GM21825 (cell line): ENCODE measurements at regions not wholly inside any gene's neighbourhood (a gene's known extent, or its start where the extent isn't known, plus 50 kb on each side); places are given as distances from the start of the nearest gene placed in this dataset.
A peak's percentile ranks its signal among the peaks of the same experiment; 100 is the strongest.
"Not testable (repeated sequence)": the region's sequence is repeated elsewhere in the genome, so short reads cannot be mapped to it uniquely, and the experiment has no call there.

ENCODE experiments used
- ATAC-seq: cut with Tn5 transposase; IDR thresholded peaks from one replicate; pipeline ENCODE4 v1.9.1; 2021; ENCODE audit warnings: mild to moderate bottlenecking, moderate library complexity; ENCODE audit not compliant: unreplicated experiment

DNA sequence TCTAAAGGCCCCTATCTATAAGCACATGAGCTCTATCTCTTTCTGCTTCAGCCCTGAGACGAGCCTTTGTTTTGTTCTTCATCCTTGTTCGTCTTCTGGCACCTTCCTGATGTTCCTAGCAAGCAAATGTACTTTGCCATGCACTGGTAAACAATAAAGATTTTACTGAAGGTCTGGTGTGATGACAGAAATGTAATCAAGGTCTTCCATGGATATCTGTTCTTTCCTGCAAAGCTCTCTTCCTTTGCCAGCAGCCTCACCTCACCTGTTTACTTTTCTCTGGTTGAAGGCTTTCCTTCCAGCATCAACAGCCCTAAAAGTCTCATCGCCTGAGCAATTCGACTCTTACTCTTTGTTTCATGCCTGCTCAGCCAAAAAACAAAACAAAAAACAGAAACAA lies 330.3 kb downstream of the PCNX1 start:
- no peak for ATAC-seq

DNA sequence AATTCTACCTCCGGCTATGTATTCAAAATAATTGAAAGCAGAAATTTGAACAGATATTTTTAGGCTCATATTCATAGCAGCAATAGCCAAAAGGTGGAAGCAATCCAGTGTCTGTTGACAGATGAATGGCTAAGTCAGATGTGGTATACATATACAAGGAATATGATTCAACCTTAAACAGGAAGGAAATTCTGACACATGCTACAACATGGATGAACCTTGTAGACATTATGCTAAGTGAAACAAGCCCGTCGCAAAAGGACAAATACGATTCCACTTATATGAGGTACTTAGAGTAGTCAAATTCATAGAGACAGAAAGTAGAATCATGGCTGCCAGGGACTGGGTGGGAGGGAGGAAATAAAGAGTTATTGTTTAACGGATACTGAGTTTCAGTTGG lies 331.6 kb downstream of the PCNX1 start:
- no peak for ATAC-seq

DNA sequence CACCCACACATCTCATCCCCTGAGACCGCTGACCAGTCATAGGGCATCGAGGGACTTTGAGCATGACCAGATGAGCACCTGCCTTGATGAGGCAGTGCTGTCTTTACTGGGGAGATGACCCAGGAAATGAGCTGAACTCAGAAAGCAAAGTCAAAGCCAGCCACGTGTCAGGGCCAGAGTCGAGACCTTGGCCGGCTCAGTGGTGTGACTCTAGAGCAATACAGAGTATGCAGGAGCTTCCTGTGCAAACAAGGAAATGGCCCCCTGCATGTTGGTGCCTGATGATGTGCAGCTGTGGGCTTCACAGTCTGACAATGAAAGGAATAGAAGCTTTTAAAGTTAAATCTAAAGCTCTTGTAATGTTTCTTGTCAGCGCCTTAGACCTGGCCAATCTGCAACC lies 332.9 kb downstream of the PCNX1 start:
- ATAC-seq = no peak

DNA sequence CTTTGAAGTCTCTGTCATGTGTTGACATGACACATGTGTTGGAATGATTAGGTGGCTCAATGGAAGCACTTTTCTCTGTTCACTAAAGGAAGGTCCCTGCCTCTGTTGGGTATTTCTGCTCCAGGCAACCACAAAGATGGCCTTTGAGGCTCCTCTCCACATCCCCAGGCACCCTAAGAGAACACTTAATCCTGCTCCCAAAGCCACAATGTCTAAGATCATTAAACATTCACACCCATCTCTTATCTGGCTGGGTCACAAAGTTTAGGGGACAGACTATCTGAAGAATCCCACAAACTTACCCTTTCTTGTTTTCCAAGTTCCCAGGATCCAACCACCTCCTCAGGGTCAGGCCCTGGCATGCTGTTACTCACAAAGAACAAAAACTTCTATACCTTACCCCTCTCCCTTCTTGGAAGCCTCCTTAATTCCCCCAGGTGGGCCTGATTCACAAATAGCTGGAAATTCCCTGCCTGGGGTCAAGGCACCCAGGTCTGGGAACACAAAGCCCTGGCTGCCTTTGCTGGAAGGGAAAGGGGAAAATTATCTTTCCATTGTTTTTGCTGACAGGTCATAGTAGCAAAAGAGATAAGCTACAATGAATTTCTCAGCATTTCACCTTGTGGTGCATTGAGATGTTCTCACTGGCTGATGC lies 333.7 kb downstream of the PCNX1 start:
- no peak for ATAC-seq

DNA sequence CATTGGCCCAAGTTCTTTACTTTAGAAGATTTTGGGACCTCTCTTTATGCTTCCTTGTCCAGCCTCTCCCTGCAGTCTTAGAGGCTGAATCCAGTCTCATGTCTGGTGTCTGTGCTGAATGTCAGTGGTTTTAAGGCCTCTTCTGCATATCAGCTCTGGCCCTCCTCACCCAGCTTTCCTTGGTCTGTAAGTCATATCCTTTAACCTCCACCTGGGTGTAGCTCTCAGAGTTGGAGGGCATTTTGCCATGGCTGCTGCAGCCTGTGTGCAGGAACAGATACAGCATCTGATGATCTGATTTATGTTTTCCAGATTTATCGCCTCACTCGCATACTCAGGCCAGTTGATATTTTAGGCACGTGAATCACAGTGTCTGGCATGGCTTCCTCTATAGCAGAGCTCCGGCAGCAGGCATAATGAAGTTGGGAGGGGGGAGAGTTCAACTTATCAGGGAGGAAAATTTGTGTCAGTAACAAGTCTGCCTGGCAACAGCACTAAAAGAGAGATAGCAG lies 335.0 kb downstream of the PCNX1 start:
- no peak for ATAC-seq

DNA sequence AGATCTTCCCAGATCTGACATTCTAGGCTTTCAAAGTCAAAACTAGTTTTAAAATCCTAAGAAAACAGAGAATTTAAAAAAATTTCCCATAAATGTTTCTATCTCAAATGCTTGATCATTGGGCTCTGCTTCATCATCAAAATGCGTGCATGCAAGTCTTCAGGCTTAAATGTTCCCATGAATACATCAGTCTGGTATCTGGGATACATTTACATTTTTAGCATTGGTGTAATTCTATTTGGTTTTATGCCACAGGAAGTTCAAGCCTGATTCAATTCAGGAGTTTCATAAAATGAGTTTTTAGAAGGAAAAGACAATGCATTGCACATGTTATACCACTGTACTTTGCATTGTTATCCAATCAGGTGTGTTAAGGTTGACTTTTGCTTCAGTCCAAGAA lies 336.4 kb downstream of the PCNX1 start:
- no peak for ATAC-seq

DNA sequence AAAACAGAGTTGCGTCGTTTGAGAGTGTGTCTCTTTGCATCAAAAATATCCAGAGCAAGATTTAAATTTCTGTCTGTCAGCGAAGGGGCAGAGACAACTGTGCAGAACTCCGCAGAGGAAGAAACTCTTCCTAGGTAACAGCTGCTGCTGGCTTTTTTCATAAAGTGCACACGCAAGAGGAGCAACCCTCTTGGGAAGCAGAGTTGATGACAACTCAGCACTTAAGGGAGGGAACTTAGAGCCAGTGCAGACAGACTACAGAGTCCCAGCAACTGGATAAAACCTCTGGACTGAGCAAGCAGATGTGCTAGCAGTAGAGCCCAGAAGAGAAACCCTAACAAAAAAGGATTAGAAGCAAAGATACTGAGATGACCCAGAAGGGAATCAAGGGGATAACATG lies 337.1 kb downstream of the PCNX1 start:
- no peak for ATAC-seq

DNA sequence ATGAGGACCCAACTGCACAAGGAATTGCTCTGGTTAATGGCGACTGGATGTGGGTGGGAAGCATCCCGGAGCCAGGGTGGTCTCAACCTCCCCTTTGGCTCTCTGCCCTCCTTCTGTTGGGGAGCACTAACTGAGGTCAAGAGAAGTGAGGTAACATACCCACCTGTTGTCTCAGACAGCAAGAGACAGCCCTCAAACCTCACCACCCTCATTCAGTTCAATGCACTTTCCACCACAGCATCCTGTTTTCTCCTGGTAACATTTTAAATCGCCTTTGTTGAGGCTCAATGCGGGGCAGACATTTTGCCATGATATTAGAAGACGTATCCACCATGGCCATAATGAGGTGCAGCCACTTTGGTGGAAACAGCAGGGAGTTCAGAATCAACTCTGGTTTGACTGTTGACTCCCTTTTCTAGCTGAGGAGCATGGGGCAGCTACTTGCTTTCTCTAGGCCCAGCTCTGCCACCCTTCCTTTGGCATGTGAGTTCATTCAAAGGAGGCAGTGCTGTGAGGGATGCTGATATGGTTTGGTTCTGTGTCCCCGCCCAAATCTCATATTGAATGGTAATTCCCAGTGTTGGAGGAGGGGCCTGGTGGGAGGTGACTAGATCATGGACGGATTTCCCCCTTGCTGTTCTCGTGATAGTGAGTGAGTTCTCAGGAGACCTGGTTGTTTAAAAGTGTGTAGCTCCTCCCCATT lies 338.6 kb downstream of the PCNX1 start:
- no peak for ATAC-seq

DNA sequence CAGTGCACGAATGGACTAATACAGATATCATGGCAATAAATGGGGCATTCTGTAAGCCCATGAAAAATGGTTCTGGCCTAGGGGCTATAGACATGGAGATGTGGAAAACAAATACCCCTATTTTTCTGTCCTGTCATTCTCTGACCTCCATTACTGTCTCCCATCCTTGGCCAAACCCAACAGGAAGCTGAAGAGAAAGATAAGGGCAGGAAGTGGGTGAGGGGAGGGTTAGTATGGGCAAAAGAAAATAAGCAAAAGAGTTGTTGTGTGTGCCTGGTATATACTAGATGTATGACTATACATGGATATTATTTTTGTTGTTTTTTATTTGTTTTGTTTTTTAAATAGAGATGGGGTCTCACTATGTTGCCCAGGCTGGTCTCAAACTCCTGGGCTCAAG lies 339.3 kb downstream of the PCNX1 start:
- no peak for ATAC-seq

DNA sequence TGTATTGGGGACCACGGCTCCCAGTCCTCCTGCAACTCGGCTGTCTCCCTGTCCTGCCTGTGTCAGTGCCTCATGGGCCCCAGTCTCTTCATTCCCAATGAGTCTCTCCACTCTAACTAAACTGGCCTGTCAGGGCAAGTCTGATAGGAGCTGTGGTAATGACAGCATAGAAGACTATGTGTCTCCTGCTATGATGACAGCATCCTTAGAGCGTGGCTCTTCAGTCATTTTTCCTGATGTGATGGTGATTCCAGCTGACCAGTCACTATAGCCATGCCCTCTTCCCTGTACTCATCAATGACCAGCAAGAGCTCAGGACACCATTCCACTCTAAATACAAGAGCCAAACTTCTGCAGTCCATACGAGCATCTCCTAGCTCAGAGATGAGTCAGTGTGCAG lies 339.8 kb downstream of the PCNX1 start:
- no peak for ATAC-seq

DNA sequence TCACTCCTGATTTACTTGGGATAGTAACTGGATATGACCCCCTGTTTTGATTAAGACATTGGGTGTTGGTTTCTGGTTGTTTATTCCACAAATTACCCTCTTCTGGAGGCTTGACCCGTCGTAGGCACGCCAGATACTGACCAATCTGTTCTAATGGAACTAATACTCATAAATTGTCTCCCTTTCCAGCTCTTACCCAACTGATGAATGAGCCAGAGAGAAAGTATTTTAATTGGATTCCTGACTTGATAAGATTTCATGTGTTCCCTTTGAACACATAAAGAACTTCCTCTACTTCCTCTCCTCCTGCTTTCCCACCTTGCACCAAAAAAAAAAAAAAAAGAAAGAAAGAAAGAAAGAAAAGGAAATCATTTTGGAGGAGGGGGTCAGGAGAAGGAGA lies 340.9 kb downstream of the PCNX1 start:
- ATAC-seq = no peak

DNA sequence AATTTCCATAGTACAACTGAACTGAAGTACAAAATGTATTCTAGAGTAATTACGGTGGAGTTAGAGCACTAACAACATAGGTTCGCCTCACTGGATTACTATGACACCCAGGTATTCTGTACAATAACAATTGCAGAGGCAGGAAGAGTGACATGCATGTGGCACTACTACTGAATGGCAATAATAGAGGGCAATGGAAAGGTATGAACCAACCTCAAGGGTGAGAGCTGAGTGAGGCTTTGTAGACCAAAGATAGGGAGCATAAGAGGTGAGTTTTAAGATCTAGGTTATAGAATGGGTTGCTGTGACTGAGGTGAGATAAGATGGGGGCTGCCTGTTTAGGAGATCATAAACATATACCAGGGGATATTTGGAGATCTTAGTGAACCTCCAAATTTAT lies 343.1 kb downstream of the PCNX1 start:
- ATAC-seq = no peak

GRCh38 chr14:71250791-71251190 lies 343.5 kb downstream of the PCNX1 start:
- no peak for ATAC-seq

- ATAC-seq = not testable (repeated sequence)
Observed at GRCh38 chr14:71254091-71254719, 346.9 kb downstream of the PCNX1 start.

- ATAC-seq = no peak
Observed at GRCh38 chr14:71261206-71261605, 353.9 kb downstream of the PCNX1 start.

DNA sequence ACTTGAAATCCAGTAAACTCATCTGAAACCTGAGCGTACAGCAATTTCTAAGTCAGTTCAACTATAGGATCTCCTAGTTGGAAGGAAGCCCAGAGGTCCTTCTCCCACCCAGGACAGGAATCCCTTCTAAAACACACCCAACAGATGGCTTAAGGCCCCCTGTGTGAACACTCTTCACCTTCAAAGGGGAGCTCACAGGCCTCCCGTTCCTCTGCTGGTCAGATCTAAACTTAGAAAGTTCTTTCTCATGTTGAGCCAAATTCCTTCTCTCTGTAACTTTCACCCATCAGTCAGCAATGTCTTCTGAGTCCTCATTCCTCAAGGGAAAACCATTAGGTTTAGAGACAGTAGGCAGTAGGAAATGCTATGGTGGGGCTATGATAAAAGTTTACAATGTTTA lies 355.2 kb downstream of the PCNX1 start:
- ATAC-seq = no peak

GRCh38 chr14:71264260-71264659 lies 357.0 kb downstream of the PCNX1 start:
- ATAC-seq = no peak

DNA sequence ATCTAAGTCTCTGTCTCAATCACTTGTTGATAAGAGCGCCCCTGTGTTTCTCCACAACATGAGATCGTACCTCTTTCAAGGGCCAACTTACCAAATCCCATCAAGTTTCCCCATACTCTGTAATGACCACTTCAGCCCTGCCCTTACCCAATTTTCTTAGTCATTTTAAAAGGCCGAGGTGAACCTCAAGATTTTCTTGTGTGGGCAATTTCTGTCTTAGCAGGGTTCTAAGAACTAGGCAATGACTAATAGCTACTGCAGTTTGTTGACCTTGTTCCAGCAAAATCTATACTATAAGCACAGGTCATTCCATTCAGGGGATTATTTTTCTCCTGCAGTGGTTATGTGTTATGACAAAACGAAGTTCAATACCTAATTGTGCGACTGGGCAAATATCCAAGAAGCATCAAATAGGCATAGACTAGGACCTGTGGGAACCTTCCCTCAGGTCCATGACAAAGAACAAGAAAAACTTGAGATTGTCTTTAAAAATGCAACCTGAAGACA lies 359.8 kb downstream of the PCNX1 start:
- ATAC-seq = peak; percentile 69

DNA sequence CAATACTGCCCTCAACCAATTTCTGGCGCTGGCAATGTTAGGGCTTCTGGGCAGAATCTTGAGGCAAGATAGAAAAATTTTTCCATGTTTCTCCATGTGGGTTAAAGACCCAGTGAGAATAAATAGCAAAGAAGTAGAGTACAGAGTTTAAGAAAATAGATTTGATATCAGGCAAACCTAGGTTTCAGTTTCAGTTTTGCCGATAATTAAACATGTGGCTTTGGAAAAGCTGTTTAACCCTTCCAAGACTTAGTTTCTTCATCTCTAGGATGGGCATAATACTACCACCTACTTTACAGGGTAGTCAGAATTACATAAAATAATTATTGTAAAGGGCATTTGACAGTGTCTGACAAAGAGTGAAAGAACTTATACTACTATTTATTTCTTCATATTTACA lies 360.4 kb downstream of the PCNX1 start:
- ATAC-seq = no peak

DNA sequence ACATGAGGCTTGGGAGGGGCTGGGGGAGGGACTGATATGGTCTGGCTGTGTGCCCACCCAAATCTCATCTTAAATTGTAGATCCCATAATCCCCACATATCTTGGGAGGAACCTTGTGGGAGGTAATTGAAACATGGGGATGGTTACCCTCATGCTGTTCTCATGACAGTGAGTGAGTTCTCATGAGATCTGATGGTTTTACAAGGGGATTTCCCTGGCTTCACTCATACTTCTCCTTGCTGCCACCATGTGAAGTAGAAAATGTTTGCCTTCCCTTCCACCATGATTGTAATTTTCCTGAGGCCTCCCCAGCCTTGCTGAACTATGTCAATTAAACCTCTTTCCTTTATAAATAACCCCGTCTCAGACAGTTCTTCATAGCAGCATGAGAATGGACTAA lies 362.9 kb downstream of the PCNX1 start:
- ATAC-seq = no peak

DNA sequence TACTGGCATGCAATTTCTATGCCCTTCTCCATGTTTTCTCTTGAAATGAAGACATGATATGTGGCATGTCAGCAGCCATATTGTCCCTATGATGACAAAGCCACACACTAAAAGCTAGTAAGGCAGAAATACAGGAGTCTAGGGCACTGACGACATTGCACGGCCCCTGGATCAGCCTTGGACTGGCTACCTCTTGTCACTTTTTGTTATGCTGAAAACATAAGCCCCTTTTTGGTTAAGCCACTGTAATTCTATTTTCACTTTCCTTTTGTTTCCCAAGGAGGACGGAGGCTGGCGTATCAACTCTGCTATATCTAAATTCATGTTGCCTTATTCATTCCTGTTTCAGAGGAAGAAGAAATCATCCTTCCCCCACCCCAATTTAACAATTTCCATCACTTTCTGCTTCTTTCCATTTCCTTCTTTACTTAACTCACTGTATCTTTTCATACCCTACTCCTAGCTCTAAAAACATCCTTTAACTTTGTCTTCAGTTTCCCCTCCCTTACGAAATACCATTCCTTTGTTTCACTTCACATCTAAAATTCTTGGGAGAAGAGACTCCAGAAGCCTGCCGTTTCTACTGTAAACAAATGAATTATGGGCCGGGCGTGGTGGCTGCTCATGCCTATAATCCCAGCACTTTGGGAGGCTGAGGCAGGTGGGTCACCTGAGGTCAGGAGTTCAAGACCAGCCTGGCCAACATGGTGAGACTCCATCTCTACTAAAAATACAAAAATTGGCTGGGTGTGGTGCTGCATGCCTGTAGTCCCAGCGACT lies 364.1 kb downstream of the PCNX1 start:
- ATAC-seq = no peak
